IMR-90 (cell line): ENCODE measurements at regions not wholly inside any gene's neighbourhood (a gene's known extent, or its start where the extent isn't known, plus 50 kb on each side); places are given as distances from the start of the nearest gene placed in this dataset.

Source experiments
- ATAC-seq: fragments of 200-7000 bp; cut with Tn5 transposase; 2 replicates; pipeline ENCODE4 v1.9.1; 2020; ENCODE audit warnings: low read depth, mild to moderate bottlenecking, moderate library complexity
- BruUV-seq: library from RNA; stranded (reverse); fragments of 400-500 nt; replicated peaks from 2 replicates; lab custom pipeline; 2021; lab: Mats Ljungman, UMichigan
- CTCF ChIA-PET: fragments of 300-600 bp; formaldehyde crosslinking; extraction: SDS; loops from one replicate; lab custom pipeline; 2021; ENCODE audit warnings: antibody characterized with exemption; lab: Yijun Ruan, JAX
- POLR2A ChIA-PET: fragments of 300-600 bp; sonication (Branson Sonifier 250); formaldehyde crosslinking; loops from one replicate; lab custom pipeline; 2022; ENCODE audit warnings: antibody characterized with exemption; ENCODE audit not compliant: unreplicated experiment; lab: Charles Lee
- DNase-seq: peaks from one replicate; pipeline ENCODE4 v3.0.0; 2013
- H2AFZ ChIP-seq: replicated peaks from 2 replicates; pipeline ENCODE3; 2013; ENCODE audit warnings: low read length, mild to moderate bottlenecking; ENCODE audit not compliant: poor library complexity
- H2AK5ac ChIP-seq: 2 replicates; pipeline ENCODE4 v1.6.1; 2013; ENCODE audit warnings: low read depth, low read length, inconsistent platforms
- H2AK9ac ChIP-seq: replicated peaks from 2 replicates; pipeline ENCODE3; 2013; ENCODE audit warnings: mild to moderate bottlenecking, low read depth, low read length, moderate library complexity; ENCODE audit not compliant: poor library complexity
- H2BK120ac ChIP-seq: 2 replicates; pipeline ENCODE4 v1.6.1; 2013; ENCODE audit warnings: low read depth, low read length, inconsistent platforms
- H2BK15ac ChIP-seq: 3 replicates; pipeline ENCODE4 v1.6.1; 2013; ENCODE audit warnings: low read depth, low read length, inconsistent platforms
- H2BK20ac ChIP-seq: 2 replicates; pipeline ENCODE4 v1.6.1; 2013; ENCODE audit warnings: low read depth, mild to moderate bottlenecking, inconsistent platforms, low read length, moderate library complexity
- H2BK5ac ChIP-seq: 2 replicates; pipeline ENCODE4 v1.6.1; 2013; ENCODE audit warnings: mild to moderate bottlenecking, low read depth, low read length, inconsistent platforms; ENCODE audit not compliant: poor library complexity, severe bottlenecking
- H3K14ac ChIP-seq: replicated peaks from 2 replicates; pipeline ENCODE4 v1.6.1; 2013; ENCODE audit warnings: low read depth, low read length, inconsistent platforms
- H3K18ac ChIP-seq: 2 replicates; pipeline ENCODE4 v1.6.1; 2013; ENCODE audit warnings: low read depth, low read length, control low read depth
- H3K23ac ChIP-seq: 2 replicates; pipeline ENCODE4 v1.6.1; 2013; ENCODE audit warnings: low read depth, low read length, inconsistent platforms
- H3K27ac ChIP-seq: 2 replicates; pipeline ENCODE4 v1.5.1; 2013; ENCODE audit warnings: mild to moderate bottlenecking, control low read depth, low read length; ENCODE audit not compliant: insufficient read depth
- H3K27me3 ChIP-seq: 2 replicates; pipeline ENCODE4 v1.6.1; 2013; ENCODE audit warnings: low read length; ENCODE audit not compliant: control insufficient read depth, insufficient read depth
- H3K36me3 ChIP-seq: 2 replicates; pipeline ENCODE4 v1.6.1; 2013; ENCODE audit warnings: low read length, mixed read lengths; ENCODE audit not compliant: control insufficient read depth, insufficient read depth
- H3K4ac ChIP-seq: 2 replicates; pipeline ENCODE4 v1.6.1; 2013; ENCODE audit warnings: low read depth, low read length, inconsistent platforms
- H3K4me1 ChIP-seq: 2 replicates; pipeline ENCODE4 v1.6.1; 2013; ENCODE audit warnings: low read length, mixed read lengths; ENCODE audit not compliant: control insufficient read depth, insufficient read depth
- H3K4me2 ChIP-seq: 2 replicates; pipeline ENCODE4 v1.6.1; 2013; ENCODE audit warnings: low read depth, mild to moderate bottlenecking, control low read depth, low read length, moderate library complexity
- H3K4me3 ChIP-seq: 2 replicates; pipeline ENCODE4 v1.5.1; 2013; ENCODE audit warnings: low read depth, mild to moderate bottlenecking, control low read depth, low read length, moderate library complexity; ENCODE audit not compliant: insufficient read depth
- H3K56ac ChIP-seq: 2 replicates; pipeline ENCODE4 v1.6.1; 2013; ENCODE audit warnings: low read length, inconsistent platforms; ENCODE audit not compliant: insufficient read depth; ENCODE audit errors: extremely low read depth
- H3K79me1 ChIP-seq, 2 experiments: 2 replicates each; pipeline ENCODE4 v1.6.1; 2013; ENCODE audit warnings: low read length in 2 of 2, inconsistent platforms in 1 of 2, low read depth in 1 of 2
- H3K9ac ChIP-seq: 2 replicates; pipeline ENCODE4 v1.6.1; 2013; ENCODE audit warnings: low read depth, low read length, control low read depth
- H3K9me1 ChIP-seq: 2 replicates; pipeline ENCODE4 v1.6.1; 2013; ENCODE audit warnings: low read length, inconsistent platforms; ENCODE audit not compliant: insufficient read depth
- H3K9me3 ChIP-seq: 2 replicates; pipeline ENCODE4 v1.6.1; 2013; ENCODE audit warnings: low read length; ENCODE audit not compliant: control insufficient read depth, insufficient read depth
- H4K20me1 ChIP-seq: 2 replicates; pipeline ENCODE4 v1.6.1; 2013; ENCODE audit warnings: low read length, inconsistent platforms; ENCODE audit not compliant: insufficient read depth
- H4K5ac ChIP-seq: 2 replicates; pipeline ENCODE4 v1.6.1; 2013; ENCODE audit warnings: mild to moderate bottlenecking, low read depth, low read length, control low read depth
- H4K8ac ChIP-seq, 2 experiments: 2 replicates each; pipeline ENCODE4 v1.6.1; 2013; ENCODE audit warnings: low read depth in 2 of 2, low read length in 2 of 2, control low read depth in 1 of 2, inconsistent platforms in 1 of 2
- H4K91ac ChIP-seq: 2 replicates; pipeline ENCODE4 v1.6.1; 2013; ENCODE audit warnings: low read depth, low read length, inconsistent platforms; ENCODE audit not compliant: insufficient read depth
- FOS ChIP-seq: fragments of 150-350 bp; IDR thresholded peaks from 2 replicates; pipeline ENCODE4 v1.6.1; 2016; ENCODE audit warnings: low read depth, low read length
- MAZ ChIP-seq: IDR thresholded peaks from 2 replicates; pipeline ENCODE4 v1.6.1; 2012; ENCODE audit warnings: low read depth, mild to moderate bottlenecking, low read length, improper control_type of control experiment, moderate library complexity, borderline replicate concordance
- MXI1 ChIP-seq: IDR thresholded peaks from 2 replicates; pipeline ENCODE4 v1.6.1; 2012; ENCODE audit warnings: low read depth, mild to moderate bottlenecking, low read length, moderate library complexity, borderline replicate concordance
- NFE2L2 ChIP-seq: fragments of 150-350 bp; IDR thresholded peaks from 2 replicates; pipeline ENCODE4 v1.6.1; 2016; ENCODE audit warnings: low read depth, mild to moderate bottlenecking, low read length
- SMC3 ChIP-seq: fragments of 150-350 bp; IDR thresholded peaks from 2 replicates; pipeline ENCODE4 v1.6.1; 2016; ENCODE audit warnings: low read depth, mild to moderate bottlenecking, antibody characterized with exemption, low read length, moderate library complexity
- dilution Hi-C: fragments of 300-500 bp; cut with HindIII; formaldehyde crosslinking; loops from one replicate; pipeline ENCODE4 v1.14.3; 2018; ENCODE audit warnings: low sequenced_read_pairs; ENCODE audit not compliant: unreplicated experiment
- in situ Hi-C: fragments of 300-500 bp; cut with MboI; formaldehyde crosslinking; loops from 3 replicates; pipeline ENCODE4 v1.14.3; 2019; ENCODE audit warnings: low sequenced_read_pairs, inconsistent platforms, mixed read lengths
- intact Hi-C: fragments of 100-400 bp; cut with micrococcal nuclease; formaldehyde crosslinking; loops from 2 replicates; pipeline ENCODE4 v1.10.0; 2022
- TF ChIP-seq, protein P1 (sequence below): conservative IDR thresholded peaks from 2 replicates; pipeline ENCODE4 v1.5.1; 2012; ENCODE audit warnings: mild to moderate bottlenecking, low read depth, low read length, improper control_type of control experiment

DNA sequence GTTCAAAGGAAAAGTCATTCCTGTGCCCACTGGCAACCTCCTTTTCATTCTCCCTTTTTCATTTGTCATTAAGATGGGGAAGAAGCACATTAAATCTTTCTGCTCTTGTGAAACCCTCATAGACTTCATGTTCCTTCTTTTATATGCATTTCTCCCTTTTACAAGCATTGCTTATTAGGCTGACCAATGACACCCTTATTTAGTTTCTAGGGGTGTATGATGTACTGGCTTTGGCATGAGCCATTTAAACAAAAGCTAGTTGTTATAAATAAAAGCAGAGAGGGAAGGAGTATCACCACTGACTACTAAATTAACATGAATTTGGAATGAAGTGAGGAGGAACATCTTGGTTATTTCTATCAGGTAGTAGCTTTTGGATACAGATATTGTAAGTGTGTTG lies 68.2 kb upstream of the PCDH9 start:
- in situ Hi-C loops (no loop called here), dilution Hi-C loops (no loop called here), intact Hi-C loops (loop anchor here (5.0 kb wide), 1 partner anchor 74 kb away; no protein-coding TSS in a partner anchor)
- Histone ChIP-seq H3K27ac (peak overlapping the region; percentile 45), H3K9ac (no peak overlapping the region; the same call in 1 of the 2 replicates), H4K5ac (peak overlapping the region; percentile 88; the same call in 1 of the 2 replicates), H4K8ac (peak overlapping the region; percentile 30 to 74; a peak in 2 of 4 replicates), H3K14ac (peak overlapping the region; percentile 47; the same call in 1 of the 2 replicates), H3K79me1 (no peaks in the 10 kb centered on the region), H3K4me2 (peak overlapping the region; percentile 92), H2BK15ac (0 out of 3 replicates have a peak overlapping the region, but pooled peaks have one; percentile 44), H2BK5ac (peak overlapping the region; percentile 95), H3K4ac (peak overlapping the region; percentile 69), H3K9me1 (no peaks in the 10 kb centered on the region), H4K20me1 (no peaks in the 10 kb centered on the region), H2AFZ (no peak overlapping the region), H3K36me3 (no peaks in the 10 kb centered on the region), H2BK120ac (peak overlapping the region; percentile 84), H2BK20ac (peak overlapping the region; percentile 93), H3K23ac (0 out of 2 replicates have a peak overlapping the region, but pooled peaks have one; percentile 87), H3K4me1 (peaks cover 4% of the 10 kb centered on the region; the same call in 1 of the 2 replicates), H2AK5ac (no peak overlapping the region), H3K27me3 (no peaks in the 10 kb centered on the region), H3K18ac (peak overlapping the region; percentile 97; the same call in 1 of the 2 replicates), H4K91ac (peak overlapping the region; percentile 78), H3K4me3 (no peak overlapping the region; the same call in 1 of the 2 replicates), H3K9me3 (no peaks in the 10 kb centered on the region), H3K56ac (peak overlapping the region; percentile 62; the same call in 1 of the 2 replicates), H2AK9ac (no peak overlapping the region)
- peak; percentile 79 for ATAC-seq
- ChIA-PET CTCF (no interaction called here), POLR2A (no interaction called here)
- no TSS peak for BruUV-seq
- TF ChIP-seq, protein P1, sequence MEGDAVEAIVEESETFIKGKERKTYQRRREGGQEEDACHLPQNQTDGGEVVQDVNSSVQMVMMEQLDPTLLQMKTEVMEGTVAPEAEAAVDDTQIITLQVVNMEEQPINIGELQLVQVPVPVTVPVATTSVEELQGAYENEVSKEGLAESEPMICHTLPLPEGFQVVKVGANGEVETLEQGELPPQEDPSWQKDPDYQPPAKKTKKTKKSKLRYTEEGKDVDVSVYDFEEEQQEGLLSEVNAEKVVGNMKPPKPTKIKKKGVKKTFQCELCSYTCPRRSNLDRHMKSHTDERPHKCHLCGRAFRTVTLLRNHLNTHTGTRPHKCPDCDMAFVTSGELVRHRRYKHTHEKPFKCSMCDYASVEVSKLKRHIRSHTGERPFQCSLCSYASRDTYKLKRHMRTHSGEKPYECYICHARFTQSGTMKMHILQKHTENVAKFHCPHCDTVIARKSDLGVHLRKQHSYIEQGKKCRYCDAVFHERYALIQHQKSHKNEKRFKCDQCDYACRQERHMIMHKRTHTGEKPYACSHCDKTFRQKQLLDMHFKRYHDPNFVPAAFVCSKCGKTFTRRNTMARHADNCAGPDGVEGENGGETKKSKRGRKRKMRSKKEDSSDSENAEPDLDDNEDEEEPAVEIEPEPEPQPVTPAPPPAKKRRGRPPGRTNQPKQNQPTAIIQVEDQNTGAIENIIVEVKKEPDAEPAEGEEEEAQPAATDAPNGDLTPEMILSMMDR: no peak
- no peak for TF ChIP-seq NFE2L2
- TF ChIP-seq SMC3: no peak
- TF ChIP-seq MAZ: no peak
- TF ChIP-seq MXI1: no peak
- TF ChIP-seq FOS: no peak
- peak; percentile 67 for DNase-seq
